Globus pallidus (tissue), 1 donor: ENCODE measurements at regions not wholly inside any gene's neighbourhood (a gene's known extent, or its start where the extent isn't known, plus 50 kb on each side); places are given as distances from the start of the nearest gene placed in this dataset.
"Not testable (repeated sequence)": the region's sequence is repeated elsewhere in the genome, so short reads cannot be mapped to it uniquely, and the experiment has no call there.

ENCODE experiments used
- DNase-seq: peaks from one replicate; pipeline ENCODE4 v3.0.0-alpha.2; 2015; ENCODE audit warnings: low spot score

GRCh38 chr7:15143936-15144335, 241.4 kb upstream of the DGKB start:
- DNase-seq: no peak

DNA sequence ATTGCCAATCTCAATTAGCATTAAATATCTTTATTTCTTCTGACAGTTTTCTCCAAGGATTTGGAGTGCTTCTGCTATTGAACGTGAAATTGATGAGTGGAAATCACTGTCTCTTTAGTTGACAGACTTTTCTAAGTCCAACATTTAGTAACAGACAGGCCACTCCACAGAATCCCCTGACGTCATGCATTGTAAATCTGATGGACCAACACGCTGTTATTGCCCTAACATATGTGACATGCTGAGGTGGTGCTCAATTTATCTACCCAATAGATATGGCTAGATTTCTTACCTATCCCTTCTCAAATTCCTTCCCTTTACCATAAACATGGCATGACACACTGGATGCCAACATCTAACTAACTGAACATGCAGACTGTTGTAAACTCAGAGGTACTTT, 240.6 kb upstream of the DGKB start:
- no peak for DNase-seq

- no peak for DNase-seq
Observed at GRCh38 chr7:15140431-15140830, 237.9 kb upstream of the DGKB start.

GRCh38 chr7:15131661-15132060, 229.1 kb upstream of the DGKB start:
- DNase-seq: no peak

GRCh38 chr7:15130666-15131541, 228.4 kb upstream of the DGKB start:
- no peak for DNase-seq

GRCh38 chr7:15128716-15129115, 226.2 kb upstream of the DGKB start:
- DNase-seq: no peak

DNA sequence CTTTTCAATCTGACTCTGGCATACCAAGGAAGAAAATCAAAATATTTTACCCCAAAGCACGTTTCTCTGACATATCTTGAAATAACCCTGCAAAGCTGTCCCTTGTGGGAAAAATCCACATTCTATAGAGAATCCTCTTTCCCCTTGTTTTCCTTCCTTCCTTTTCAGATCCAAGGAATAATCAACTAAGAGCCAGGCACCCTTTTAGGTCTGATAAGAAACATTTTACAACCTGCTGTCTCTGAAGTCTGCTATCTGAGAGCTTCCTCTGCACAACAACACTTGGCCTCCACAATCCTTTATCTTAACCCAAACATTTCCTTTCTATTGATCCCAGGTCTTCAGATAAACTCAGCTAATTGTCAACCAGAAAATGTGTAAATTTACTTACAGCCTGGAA, 224.1 kb upstream of the DGKB start:
- not testable (repeated sequence) for DNase-seq

GRCh38 chr7:15123901-15124300, 221.3 kb upstream of the DGKB start:
- DNase-seq: no peak

GRCh38 chr7:15113752-15114151, 211.2 kb upstream of the DGKB start:
- DNase-seq: no peak

DNA sequence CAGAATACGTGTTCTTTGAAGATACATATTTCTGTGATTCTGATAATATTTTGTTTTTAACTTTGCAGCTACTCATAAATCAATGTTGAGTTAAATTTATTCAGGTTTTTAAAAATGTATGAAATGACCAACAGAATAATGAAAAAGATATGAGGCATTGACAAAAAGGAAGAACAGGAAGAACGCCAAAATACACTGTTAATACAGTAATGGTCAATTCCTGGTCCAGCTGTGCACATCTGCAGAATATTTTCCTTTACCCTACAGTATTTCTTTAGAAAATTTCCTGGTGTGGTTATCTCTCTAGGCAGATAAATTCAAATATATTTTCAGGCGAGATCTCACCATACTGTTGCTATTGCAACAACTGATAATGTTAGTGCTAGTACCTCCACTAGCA, 203.2 kb upstream of the DGKB start:
- DNase-seq: no peak

DNA sequence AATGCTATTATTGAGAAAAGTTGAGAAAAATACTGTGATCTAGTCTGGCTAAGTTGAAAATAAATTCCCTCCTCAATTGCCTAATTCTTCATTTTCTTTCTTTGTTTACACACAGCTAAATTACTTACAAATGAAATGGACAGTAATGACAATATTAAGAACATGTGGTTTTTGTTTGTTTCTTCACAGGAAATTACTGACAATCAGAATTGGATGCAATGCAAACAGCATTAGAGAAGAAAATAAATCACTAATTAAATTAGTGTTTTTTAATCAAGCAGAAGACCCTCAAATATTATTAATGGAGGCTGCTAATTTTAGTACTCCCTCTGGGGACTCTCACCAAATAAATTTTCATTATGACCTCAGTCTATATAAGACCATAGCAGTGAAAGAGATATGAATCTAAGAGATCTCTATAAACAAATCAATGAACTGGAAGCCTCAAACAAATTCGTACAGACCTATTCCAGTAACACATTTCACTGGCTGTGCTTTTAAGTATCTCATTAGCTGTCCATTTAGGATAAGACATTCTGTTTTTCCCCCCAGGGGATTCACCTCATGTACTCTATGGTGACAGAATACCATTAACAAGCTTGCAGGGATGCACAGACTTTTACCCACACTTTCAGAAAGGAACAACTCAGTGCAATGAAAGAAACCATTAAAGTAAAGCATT, 202.0 kb upstream of the DGKB start:
- DNase-seq: no peak

DNA sequence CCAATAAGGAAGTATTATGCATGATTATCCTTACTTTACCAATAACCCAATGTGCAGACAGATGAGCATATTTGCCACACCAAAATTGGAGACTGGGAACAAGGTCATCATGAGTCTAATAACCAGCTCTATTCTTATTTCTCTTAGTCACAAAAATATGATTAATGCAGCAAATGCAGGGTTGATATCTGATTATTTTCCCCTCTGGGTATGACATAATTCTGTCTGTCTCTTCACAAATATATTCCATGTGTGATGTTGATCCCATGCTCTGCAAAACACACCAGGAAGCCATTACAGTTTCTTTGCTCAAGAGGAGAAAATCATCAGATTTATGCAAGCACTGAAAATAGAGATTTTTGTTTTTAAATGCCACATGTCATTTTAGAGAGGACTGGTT, 196.5 kb upstream of the DGKB start:
- DNase-seq: no peak

DNA sequence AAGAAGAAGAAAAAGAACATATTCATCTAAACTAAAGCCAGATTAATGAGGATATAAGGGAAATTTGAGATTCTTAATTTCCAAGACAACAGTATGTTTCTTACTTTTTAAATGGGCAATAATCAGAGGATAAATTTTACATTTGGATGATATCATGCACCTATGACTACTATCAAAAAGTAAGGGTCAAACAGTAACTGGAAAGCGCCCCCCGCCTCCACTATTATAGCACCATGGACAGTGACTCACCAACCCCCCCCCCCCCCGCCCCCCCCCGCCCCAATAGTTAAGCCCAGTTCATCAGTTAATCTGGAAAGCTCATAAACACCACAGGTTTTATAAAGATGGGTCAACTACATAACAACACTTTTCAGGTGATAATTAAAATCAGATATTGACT, 194.3 kb upstream of the DGKB start:
- no peak for DNase-seq

GRCh38 chr7:15094989-15095388, 192.4 kb upstream of the DGKB start:
- no peak for DNase-seq

DNA sequence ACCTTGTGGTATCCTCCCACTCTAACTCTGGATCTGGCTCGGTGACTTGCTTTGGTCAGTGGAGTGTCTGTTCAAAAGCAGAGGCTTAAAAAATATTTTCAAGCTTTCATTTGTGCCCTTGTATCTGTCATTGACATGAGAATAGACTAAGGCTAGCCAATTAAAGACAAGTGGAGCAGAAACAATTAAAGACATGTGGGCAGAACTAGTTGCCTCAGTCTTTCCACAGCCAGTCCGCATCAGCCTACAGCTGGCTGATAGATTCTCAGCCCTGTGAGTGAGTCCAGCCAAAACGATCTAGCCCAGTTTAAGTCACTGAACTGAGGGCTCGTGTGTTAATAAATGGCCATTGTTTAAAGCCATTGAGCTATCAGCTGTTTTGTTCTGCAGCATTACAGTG, 185.2 kb upstream of the DGKB start:
- DNase-seq: peak; percentile 13

DNA sequence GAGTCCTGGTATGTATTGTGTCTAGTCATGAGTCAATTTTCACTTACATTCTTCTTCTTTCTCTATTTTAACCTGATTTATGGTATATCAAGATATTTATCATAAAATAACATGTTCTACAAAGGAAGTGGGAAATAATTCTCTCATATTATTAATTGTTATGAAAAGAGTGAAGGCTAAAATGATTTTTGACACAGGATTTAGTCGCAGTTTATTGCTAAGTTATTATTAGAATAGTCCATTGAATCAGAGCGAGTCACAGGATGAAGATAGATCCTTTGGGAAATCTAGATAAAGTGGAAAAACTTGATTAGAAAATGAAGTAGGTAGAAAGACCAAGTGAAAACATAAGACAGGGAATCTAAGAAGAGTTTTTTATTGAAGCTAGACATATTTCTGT, 184.3 kb upstream of the DGKB start:
- no peak for DNase-seq

DNA sequence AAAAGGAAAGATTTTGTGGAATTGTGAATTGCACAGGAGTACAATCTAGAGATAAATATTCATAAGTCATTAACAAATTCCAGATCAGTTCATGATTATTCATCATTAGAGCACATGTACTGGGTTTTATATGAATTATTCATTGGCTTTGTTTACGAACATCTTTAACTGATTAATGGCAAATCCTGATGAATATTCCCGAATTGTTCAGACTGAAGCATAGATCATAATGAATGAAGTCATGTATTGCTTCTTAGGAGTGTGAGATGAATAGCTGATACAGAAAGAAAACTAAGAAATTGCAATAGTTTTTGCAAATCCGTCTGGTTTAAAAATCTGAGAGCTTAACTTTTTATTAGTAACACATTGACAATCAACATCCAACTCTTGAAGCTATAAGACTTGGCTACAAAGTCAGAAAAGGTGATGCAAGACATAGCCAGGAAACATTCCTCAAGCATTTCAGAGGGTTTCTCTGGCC, 183.6 kb upstream of the DGKB start:
- no peak for DNase-seq

DNA sequence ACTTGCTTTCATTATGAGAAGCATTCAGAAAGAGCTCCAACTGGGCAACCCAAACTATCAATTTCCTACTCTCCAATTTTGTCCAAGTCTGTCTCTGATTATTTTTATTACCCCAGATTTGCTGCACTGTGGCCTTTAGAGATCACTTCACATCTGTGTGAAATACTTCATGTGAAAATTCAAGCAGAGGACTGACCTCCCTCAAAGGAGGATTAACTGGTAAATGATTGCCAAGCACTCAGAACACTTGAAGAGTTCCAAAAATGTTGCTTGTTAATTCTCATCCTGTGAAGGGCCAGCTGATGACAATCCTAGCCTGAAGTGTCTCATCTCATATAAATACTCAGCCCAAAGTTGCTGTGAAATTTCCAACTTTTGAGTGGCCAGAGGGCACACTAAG, 182.8 kb upstream of the DGKB start:
- no peak for DNase-seq

- no peak for DNase-seq
Observed at GRCh38 chr7:15084368-15084767, 181.8 kb upstream of the DGKB start.

DNA sequence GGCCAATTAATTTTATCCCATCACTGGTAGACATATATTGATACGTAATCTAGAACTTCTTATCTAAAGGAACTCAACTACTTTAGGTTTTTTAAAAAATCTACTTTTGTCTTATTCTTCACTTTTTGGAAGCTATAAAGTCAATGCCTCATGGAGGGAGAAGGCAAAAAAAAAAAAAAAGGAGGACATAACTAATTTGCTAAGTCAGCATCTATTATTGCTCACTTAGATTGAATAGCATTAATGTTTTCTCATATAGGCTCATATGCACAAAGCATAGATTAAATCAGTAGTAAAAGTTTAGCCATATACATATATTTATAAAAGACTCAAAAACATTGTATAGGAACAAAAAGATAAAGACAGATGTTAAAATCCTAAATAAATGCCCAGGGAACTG, 179.3 kb upstream of the DGKB start:
- no peak for DNase-seq

DNA sequence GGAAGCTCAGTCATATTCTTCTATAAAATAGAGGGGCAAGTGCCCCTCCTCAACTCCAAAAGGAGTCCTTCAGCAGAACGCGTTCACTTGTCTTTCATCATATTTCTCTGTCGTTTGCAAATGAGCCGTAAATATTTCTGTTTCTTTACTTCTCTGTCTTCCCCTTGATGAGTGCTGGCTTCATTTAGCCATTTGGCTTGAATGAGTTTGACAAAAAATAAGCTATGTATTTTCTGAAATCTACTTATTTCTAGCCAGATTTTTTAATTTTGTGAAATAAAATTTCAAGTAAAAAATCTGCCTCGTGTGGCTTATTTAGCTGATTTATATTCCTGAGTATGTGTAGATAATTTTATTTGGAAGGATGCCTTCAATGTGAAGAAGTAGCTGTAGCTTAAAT, 170.8 kb upstream of the DGKB start:
- no peak for DNase-seq

GRCh38 chr7:15068324-15068723, 165.8 kb upstream of the DGKB start:
- no peak for DNase-seq

DNA sequence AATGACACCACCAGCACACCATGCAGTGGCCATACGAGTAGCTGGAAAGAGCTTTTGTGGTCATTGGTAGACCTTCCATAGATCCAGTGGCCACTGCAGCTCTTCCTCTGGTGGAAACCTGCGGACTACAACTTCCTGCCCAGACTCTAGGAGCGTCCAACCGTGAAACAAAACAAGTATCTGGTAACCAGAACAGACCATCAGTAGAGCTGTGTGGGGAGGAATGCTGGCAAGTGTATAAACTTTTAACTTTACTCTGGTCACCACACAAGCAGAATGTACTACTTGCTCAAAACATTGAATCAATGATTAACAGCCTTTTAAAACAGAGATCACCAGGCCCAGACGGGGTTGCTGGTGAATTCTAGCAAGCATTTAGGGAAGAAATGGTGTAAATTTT, 154.7 kb upstream of the DGKB start:
- DNase-seq: no peak

- not testable (repeated sequence) for DNase-seq
Observed at GRCh38 chr7:15054304-15054703, 151.8 kb upstream of the DGKB start.
